ENCODE measurements at regions not wholly inside any gene's neighbourhood (a gene's known extent, or its start where the extent isn't known, plus 50 kb on each side); places are given as distances from the start of the nearest gene placed in this dataset.

DNA sequence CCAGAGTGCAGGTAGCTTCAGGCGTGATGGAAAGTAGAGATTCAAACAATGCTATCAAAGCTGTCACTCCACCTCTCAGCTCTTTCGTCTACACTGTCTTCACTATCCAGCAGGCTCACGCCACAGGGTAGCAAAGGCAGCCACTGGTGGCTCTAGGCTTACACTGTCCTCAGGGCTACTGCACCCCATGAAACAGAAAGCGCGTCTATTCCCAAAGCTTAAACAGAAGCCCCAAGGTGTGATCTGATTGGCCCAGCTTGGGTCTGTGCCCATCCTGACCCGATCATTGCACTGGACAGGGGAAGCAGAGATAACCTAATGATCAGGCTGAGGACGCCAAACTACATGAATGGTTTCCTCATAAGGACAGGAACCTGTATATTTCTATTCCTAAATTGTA, 100.1 kb downstream of the PDCL3 start:
- TF ChIP-seq POLR2A (IDR thresholded peaks at IDR 0.05): no peak
- TF ChIP-seq, protein P1, sequence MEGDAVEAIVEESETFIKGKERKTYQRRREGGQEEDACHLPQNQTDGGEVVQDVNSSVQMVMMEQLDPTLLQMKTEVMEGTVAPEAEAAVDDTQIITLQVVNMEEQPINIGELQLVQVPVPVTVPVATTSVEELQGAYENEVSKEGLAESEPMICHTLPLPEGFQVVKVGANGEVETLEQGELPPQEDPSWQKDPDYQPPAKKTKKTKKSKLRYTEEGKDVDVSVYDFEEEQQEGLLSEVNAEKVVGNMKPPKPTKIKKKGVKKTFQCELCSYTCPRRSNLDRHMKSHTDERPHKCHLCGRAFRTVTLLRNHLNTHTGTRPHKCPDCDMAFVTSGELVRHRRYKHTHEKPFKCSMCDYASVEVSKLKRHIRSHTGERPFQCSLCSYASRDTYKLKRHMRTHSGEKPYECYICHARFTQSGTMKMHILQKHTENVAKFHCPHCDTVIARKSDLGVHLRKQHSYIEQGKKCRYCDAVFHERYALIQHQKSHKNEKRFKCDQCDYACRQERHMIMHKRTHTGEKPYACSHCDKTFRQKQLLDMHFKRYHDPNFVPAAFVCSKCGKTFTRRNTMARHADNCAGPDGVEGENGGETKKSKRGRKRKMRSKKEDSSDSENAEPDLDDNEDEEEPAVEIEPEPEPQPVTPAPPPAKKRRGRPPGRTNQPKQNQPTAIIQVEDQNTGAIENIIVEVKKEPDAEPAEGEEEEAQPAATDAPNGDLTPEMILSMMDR (IDR thresholded peaks at IDR 0.05): no peak

All from Peyer's patch (tissue), 4 donors.